Thymus (tissue), 11 donors: ENCODE measurements at regions not wholly inside any gene's neighbourhood (a gene's known extent, or its start where the extent isn't known, plus 50 kb on each side); places are given as distances from the start of the nearest gene placed in this dataset.

Experiments
- DNase-seq, 9 donors: peaks; one replicate each; pipeline ENCODE4 v3.0.0-alpha.2; 2013; ENCODE audit warnings: low spot score in 9 of 9, low read depth in 6 of 9, missing footprints in 1 of 9
- H3K27ac ChIP-seq, 2 donors: one replicate each; pipeline ENCODE4 v1.5.1; 2013; ENCODE audit warnings: control low read depth in 1 of 2, low read depth in 1 of 2, low read length in 1 of 2, mild to moderate bottlenecking in 1 of 2, moderate library complexity in 1 of 2
- H3K27me3 ChIP-seq, 2 donors: one replicate each; pipeline ENCODE4 v1.5.1; 2013; ENCODE audit warnings: low read length in 1 of 2; ENCODE audit not compliant: control insufficient read depth in 2 of 2, insufficient read depth in 1 of 2
- H3K36me3 ChIP-seq, 2 donors: one replicate each; pipeline ENCODE4 v1.5.1; 2013; ENCODE audit warnings: low read length in 1 of 2, mild to moderate bottlenecking in 1 of 2, moderate library complexity in 1 of 2; ENCODE audit not compliant: control insufficient read depth in 2 of 2, insufficient read depth in 2 of 2
- H3K4me1 ChIP-seq, 2 donors: one replicate each; pipeline ENCODE4 v1.5.1; 2013; ENCODE audit warnings: low read length in 2 of 2; ENCODE audit not compliant: control insufficient read depth in 2 of 2, insufficient read depth in 2 of 2
- H3K4me3 ChIP-seq, 2 donors: one replicate each; pipeline ENCODE4 v1.5.1; 2013; ENCODE audit warnings: low read length in 2 of 2, control low read depth in 1 of 2, mild to moderate bottlenecking in 1 of 2
- H3K9me3 ChIP-seq, 2 donors: one replicate each; pipeline ENCODE4 v1.5.1; 2013; ENCODE audit warnings: low read length in 1 of 2, mild to moderate bottlenecking in 1 of 2; ENCODE audit not compliant: control insufficient read depth in 2 of 2, insufficient read depth in 1 of 2
- WGBS: extraction: QIAGEN DNeasy Blood & Tissue Kit; methylation state at CpG from one replicate; pipeline ENCODE4 v1.1.7; 2013; 5-methylcytosine and 5-hydroxymethylcytosine counted together
- donor health status: healthy.

GRCh38 chr18:73662421-73662820 is 485.2 kb downstream of the FBXO15 start:
- Histone ChIP-seq H3K27ac (no peak overlapping the region), H3K4me1 (peaks cover 0 to 3% of the 10 kb centered on the region in 2 donors), H3K27me3 (no peaks in the 10 kb centered on the region), H3K4me3 (no peak overlapping the region), H3K9me3 (no peaks in the 10 kb centered on the region), H3K36me3 (no peaks in the 10 kb centered on the region)
- 23% methylated on average over 4 of the region's 4 CpGs for WGBS
- DNase-seq, result peak in 3 of 9 donors; percentile 13 to 54 (median 20)

GRCh38 chr18:73660931-73661856 is 486.4 kb downstream of the FBXO15 start:
- Histone ChIP-seq H3K4me1 (peaks cover 0 to 3% of the 10 kb centered on the region in 2 donors), H3K27me3 (no peaks in the 10 kb centered on the region), H3K9me3 (no peaks in the 10 kb centered on the region), H3K27ac (no peak overlapping the region), H3K36me3 (no peaks in the 10 kb centered on the region), H3K4me3 (no peak overlapping the region)
- WGBS, result 85% methylated on average over 5 of the region's 5 CpGs
- no peak for DNase-seq

GRCh38 chr18:73656691-73657090 is 490.9 kb downstream of the FBXO15 start:
- no peak for DNase-seq
- H3K36me3 ChIP-seq, result no peaks in the 10 kb centered on the region
- H3K27ac ChIP-seq, result no peak overlapping the region
- H3K4me3 ChIP-seq, result no peak overlapping the region
- H3K4me1 ChIP-seq, result no peaks in the 10 kb centered on the region
- H3K9me3 ChIP-seq, result no peaks in the 10 kb centered on the region
- H3K27me3 ChIP-seq, result no peaks in the 10 kb centered on the region

GRCh38 chr18:73653827-73654226 is 493.8 kb downstream of the FBXO15 start:
- no peaks in the 10 kb centered on the region for H3K9me3 ChIP-seq
- 94% methylated on average over 4 of the region's 4 CpGs for WGBS
- no peaks in the 10 kb centered on the region for H3K27me3 ChIP-seq
- no peak for DNase-seq
- no peaks in the 10 kb centered on the region for H3K4me1 ChIP-seq
- no peaks in the 10 kb centered on the region for H3K36me3 ChIP-seq
- no peak overlapping the region for H3K27ac ChIP-seq
- H3K4me3 ChIP-seq, result no peak overlapping the region

GRCh38 chr18:73653251-73653650 is 494.4 kb downstream of the FBXO15 start:
- 80% methylated on average over 3 of the region's 3 CpGs for WGBS
- H3K4me1 ChIP-seq, result no peaks in the 10 kb centered on the region

GRCh38 chr18:73647391-73647790 is 500.2 kb downstream of the FBXO15 start:
- Histone ChIP-seq H3K27me3 (no peaks in the 10 kb centered on the region), H3K4me1 (no peaks in the 10 kb centered on the region), H3K36me3 (no peaks in the 10 kb centered on the region), H3K27ac (no peak overlapping the region), H3K4me3 (no peak overlapping the region), H3K9me3 (no peaks in the 10 kb centered on the region)
- DNase-seq, result no peak
- WGBS, result 91% methylated on average over 5 of the region's 5 CpGs

More at GRCh38 chr18:73653251-73653650, 494.4 kb downstream of the FBXO15 start:
- Histone ChIP-seq H3K27ac (no peak overlapping the region), H3K9me3 (no peaks in the 10 kb centered on the region), H3K27me3 (no peaks in the 10 kb centered on the region), H3K36me3 (no peaks in the 10 kb centered on the region), H3K4me3 (no peak overlapping the region)
- DNase-seq, result no peak

- Histone ChIP-seq H3K4me3 (no peak overlapping the region), H3K36me3 (no peaks in the 10 kb centered on the region), H3K27ac (peak overlapping the region in 1 of 2 donors; percentile 44), H3K4me1 (no peaks in the 10 kb centered on the region), H3K27me3 (no peaks in the 10 kb centered on the region), H3K9me3 (no peaks in the 10 kb centered on the region)
- no peak for DNase-seq
- WGBS, result 61% methylated on average over 3 of the region's 3 CpGs
Observed at GRCh38 chr18:73646772-73647171, 500.9 kb downstream of the FBXO15 start.

- 89% methylated on average over 4 of the region's 4 CpGs for WGBS
- Histone ChIP-seq H3K4me3 (no peak overlapping the region), H3K27ac (peak overlapping the region in 1 of 2 donors; percentile 50), H3K36me3 (no peaks in the 10 kb centered on the region), H3K27me3 (no peaks in the 10 kb centered on the region), H3K4me1 (no peaks in the 10 kb centered on the region), H3K9me3 (no peaks in the 10 kb centered on the region)
- no peak for DNase-seq
Observed at GRCh38 chr18:73646196-73646595, 501.4 kb downstream of the FBXO15 start.

- Histone ChIP-seq H3K9me3 (no peaks in the 10 kb centered on the region), H3K4me1 (no peaks in the 10 kb centered on the region), H3K36me3 (no peaks in the 10 kb centered on the region), H3K27me3 (no peaks in the 10 kb centered on the region), H3K4me3 (no peak overlapping the region), H3K27ac (no peak overlapping the region)
- 94% methylated on average over 2 of the region's 2 CpGs for WGBS
- no peak for DNase-seq
Observed at GRCh38 chr18:73645160-73645715, 502.4 kb downstream of the FBXO15 start.
